Stimulated activated effector memory CD8-positive, alpha-beta T cell treated with anti-CD3 and anti-CD28 coated beads, Interleukin-12 subunit alpha, Interleukin-12 subunit beta, amount 100 ng/mL, for 72 hours (primary cell): ENCODE measurements at regions not wholly inside any gene's neighbourhood (a gene's known extent, or its start where the extent isn't known, plus 50 kb on each side); places are given as distances from the start of the nearest gene placed in this dataset.

Experiments
- ATAC-seq: fragments of 150-1000 bp; cut with Tn5 transposase; 2 replicates; pipeline ENCODE4 v1.10.0; 2021
- DNase-seq, 2 donors: peaks; one replicate each; pipeline ENCODE4 v3.0.0; 2021 to 2022; ENCODE audit warnings: low spot score in 2 of 2
- H3K27ac Mint-ChIP-seq: one replicate; pipeline ENCODE4 v1.8.0; 2022; ENCODE audit warnings: mild to moderate bottlenecking, mixed read lengths
- H3K36me3 Mint-ChIP-seq: one replicate; pipeline ENCODE4 v1.8.0; 2022; ENCODE audit warnings: mild to moderate bottlenecking, mixed read lengths
- H3K4me1 Mint-ChIP-seq: one replicate; pipeline ENCODE4 v1.8.0; 2022; ENCODE audit warnings: mixed read lengths
- H3K4me3 Mint-ChIP-seq: one replicate; pipeline ENCODE4 v1.8.0; 2022; ENCODE audit warnings: mild to moderate bottlenecking, mixed read lengths
- H3K9me3 Mint-ChIP-seq: one replicate; pipeline ENCODE4 v1.8.0; 2022; ENCODE audit warnings: mixed read lengths

DNA sequence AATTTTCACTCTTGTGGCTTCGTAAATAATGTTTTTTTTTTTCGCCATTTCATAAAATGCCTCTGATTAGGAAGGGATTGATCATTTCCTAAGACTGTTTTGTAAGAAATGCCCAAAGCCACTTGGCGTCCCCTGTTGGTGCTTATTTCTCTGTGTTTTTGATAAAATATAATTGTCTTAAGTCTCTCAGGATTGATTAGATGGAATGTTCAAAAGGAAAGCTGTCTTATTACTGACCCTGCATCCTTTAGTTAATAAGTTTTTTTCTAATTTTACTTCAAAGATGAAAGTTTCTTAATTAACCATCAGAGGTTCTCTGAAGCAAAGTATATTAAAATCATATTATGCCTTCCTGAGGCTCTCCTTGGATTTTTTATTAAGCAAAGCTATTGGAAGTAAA is 624.3 kb upstream of the TENM4 start:
- Mint-ChIP-seq H3K4me3 (no peak overlapping the region), H3K9me3 (peaks cover 17% of the 10 kb centered on the region), H3K4me1 (no peaks in the 10 kb centered on the region), H3K27ac (no peak overlapping the region), H3K36me3 (no peaks in the 10 kb centered on the region)
- no peak for ATAC-seq
- no peak for DNase-seq

DNA sequence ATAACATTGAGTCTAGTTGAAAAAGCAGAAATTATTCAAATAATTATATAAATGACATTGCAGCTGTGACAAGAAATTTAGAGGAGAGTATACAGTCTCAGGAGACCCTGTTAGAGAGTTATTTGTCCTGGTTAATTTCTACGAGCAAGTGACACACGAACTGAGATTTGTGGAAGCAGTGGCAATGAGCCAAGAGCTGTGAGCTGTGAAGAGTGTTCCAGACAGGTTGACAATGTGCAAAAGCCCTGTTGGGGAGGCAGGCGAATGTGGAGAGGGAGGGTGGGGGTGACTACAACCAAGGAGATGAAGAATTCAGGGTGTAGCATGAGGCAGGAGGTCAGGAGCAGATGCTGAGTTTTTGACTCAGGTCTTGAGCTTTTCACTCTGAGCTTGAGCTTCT is 620.2 kb upstream of the TENM4 start:
- no peak overlapping the region for H3K27ac Mint-ChIP-seq
- no peak overlapping the region for H3K4me3 Mint-ChIP-seq
- ATAC-seq, result no peak

DNA sequence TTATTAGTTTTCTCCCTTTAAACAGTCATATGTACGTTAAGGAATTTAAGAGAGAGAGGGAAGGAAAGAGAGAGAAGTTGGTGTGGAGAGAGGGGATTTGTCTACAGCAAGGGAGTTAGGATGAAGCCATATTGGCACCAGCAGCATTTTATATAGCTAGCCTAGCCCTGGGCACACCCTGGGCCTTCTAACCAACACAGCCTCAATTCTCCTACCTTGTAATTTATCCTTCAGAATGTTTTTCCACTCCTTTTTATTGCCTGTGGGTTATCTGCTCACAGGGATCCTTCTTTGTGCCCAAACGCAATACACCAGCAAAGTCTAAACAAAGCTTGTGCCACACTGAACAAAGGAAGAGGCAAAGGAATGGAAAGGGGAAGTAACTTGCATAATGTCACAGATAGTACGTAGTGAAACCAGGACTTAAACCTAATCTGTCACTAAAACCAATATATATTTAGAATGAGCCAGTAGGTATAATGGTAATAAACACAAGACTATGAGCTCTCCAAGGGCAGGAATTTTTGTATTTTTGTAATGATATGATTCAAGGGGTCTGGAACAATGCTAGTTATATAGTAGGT is 613.8 kb upstream of the TENM4 start:
- Mint-ChIP-seq H3K36me3 (no peaks in the 10 kb centered on the region), H3K27ac (no peak overlapping the region), H3K9me3 (peaks cover 9% of the 10 kb centered on the region), H3K4me3 (no peak overlapping the region), H3K4me1 (no peaks in the 10 kb centered on the region)
- DNase-seq (no peak), ATAC-seq (no peak)

More for the DNA sequence above, 620.2 kb upstream of the TENM4 start:
- Mint-ChIP-seq H3K4me1 (no peaks in the 10 kb centered on the region), H3K9me3 (peaks cover 14% of the 10 kb centered on the region), H3K36me3 (no peaks in the 10 kb centered on the region)
- DNase-seq, result no peak

GRCh38 chr11:80048513-80048912 is 607.7 kb upstream of the TENM4 start:
- Mint-ChIP-seq H3K27ac (no peak overlapping the region), H3K4me3 (no peak overlapping the region)

GRCh38 chr11:80041136-80042000 is 600.5 kb upstream of the TENM4 start:
- peaks cover 12% of the 10 kb centered on the region for H3K9me3 Mint-ChIP-seq
- no peaks in the 10 kb centered on the region for H3K36me3 Mint-ChIP-seq
- DNase-seq, result no peak
- no peak overlapping the region for H3K27ac Mint-ChIP-seq
- no peak for ATAC-seq
- H3K4me3 Mint-ChIP-seq, result no peak overlapping the region
- no peaks in the 10 kb centered on the region for H3K4me1 Mint-ChIP-seq

More at GRCh38 chr11:80048513-80048912, 607.7 kb upstream of the TENM4 start:
- ATAC-seq (no peak), DNase-seq (no peak)
- Mint-ChIP-seq H3K4me1 (no peaks in the 10 kb centered on the region), H3K36me3 (no peaks in the 10 kb centered on the region), H3K9me3 (peaks cover 12% of the 10 kb centered on the region)

- DNase-seq, result no peak
- ATAC-seq, result no peak
- Mint-ChIP-seq H3K9me3 (peaks cover 11% of the 10 kb centered on the region), H3K4me3 (no peak overlapping the region), H3K36me3 (no peaks in the 10 kb centered on the region), H3K27ac (no peak overlapping the region), H3K4me1 (no peaks in the 10 kb centered on the region)
Observed at GRCh38 chr11:80034801-80035200, 594.0 kb upstream of the TENM4 start.

- Mint-ChIP-seq H3K9me3 (peaks cover 4% of the 10 kb centered on the region), H3K36me3 (no peaks in the 10 kb centered on the region), H3K4me3 (no peak overlapping the region), H3K27ac (no peak overlapping the region), H3K4me1 (no peaks in the 10 kb centered on the region)
- no peak for DNase-seq
- ATAC-seq, result no peak
Observed at GRCh38 chr11:80031014-80031600, 590.3 kb upstream of the TENM4 start.

DNA sequence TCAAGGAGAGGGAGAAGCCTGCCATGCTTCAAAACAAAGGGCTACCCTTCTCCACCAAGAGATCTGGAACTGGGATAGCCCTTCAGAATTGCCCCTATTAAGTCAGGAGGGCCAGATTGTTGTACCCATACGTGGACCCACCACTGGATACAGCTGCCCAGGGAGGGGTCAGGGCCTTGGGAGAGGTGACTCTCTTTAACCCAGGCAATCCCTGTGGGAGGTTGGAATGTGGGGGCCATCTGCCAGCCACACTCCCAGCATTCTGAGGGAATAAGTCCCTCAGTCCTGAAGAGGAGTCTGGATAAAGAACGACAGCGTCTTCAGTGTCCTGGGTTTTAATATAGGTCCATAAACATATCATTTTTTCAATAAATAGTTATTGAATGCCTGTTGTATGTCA is 588.2 kb upstream of the TENM4 start:
- Mint-ChIP-seq H3K36me3 (no peaks in the 10 kb centered on the region), H3K9me3 (peaks cover 11% of the 10 kb centered on the region), H3K4me3 (no peak overlapping the region), H3K27ac (no peak overlapping the region), H3K4me1 (no peaks in the 10 kb centered on the region)
- DNase-seq, result no peak
- no peak for ATAC-seq

DNA sequence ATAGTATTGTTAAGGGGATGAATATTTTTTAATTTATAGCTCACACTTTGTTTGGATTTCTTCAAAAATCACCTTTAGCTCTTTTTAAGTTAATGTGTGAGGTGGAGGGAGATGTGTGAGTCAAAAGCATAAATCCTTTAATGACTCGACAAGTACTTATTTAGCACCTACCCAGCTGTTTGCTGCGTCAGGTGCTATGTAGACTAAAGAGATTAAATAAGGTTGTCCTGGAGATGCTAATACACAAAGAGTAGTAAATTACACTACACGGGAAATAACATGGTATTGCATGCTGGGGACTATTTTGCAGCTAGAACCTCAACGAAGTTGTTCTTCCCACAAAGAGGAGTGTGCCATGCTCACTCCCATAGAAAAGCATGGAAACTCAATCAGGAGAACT is 583.3 kb upstream of the TENM4 start:
- Mint-ChIP-seq H3K4me3 (no peak overlapping the region), H3K4me1 (no peaks in the 10 kb centered on the region), H3K9me3 (peaks cover 8% of the 10 kb centered on the region), H3K27ac (no peak overlapping the region), H3K36me3 (no peaks in the 10 kb centered on the region)
- no peak for ATAC-seq
- DNase-seq, result no peak

DNA sequence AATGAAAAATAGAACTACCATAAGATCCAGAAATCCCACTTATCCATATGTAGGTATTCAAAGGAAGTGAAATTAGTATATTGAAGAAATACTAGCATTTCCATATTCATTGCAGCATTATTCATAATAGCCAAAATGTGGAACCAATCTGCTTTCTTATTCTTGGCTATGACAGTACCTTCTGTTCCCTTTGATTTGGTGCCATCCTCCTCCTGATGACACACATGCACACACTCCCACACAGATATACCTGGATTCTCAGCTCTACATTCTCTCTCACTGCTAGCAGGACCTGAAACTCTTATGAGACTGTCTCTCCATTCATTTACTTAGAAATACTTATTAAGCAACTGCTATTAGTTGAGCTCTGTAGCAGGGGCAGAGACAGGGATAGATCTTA is 582.6 kb upstream of the TENM4 start:
- DNase-seq (no peak), ATAC-seq (no peak)

GRCh38 chr11:80010536-80010935 is 569.7 kb upstream of the TENM4 start:
- no peak overlapping the region for H3K4me3 Mint-ChIP-seq
- no peak overlapping the region for H3K27ac Mint-ChIP-seq
- no peak for DNase-seq
- H3K9me3 Mint-ChIP-seq, result peaks cover 13% of the 10 kb centered on the region
- H3K4me1 Mint-ChIP-seq, result no peaks in the 10 kb centered on the region
- H3K36me3 Mint-ChIP-seq, result no peaks in the 10 kb centered on the region
- no peak for ATAC-seq

More for the DNA sequence above, 582.6 kb upstream of the TENM4 start:
- H3K4me1 Mint-ChIP-seq, result no peaks in the 10 kb centered on the region
- H3K27ac Mint-ChIP-seq, result no peak overlapping the region
- no peak overlapping the region for H3K4me3 Mint-ChIP-seq
- H3K36me3 Mint-ChIP-seq, result no peaks in the 10 kb centered on the region
- peaks cover 10% of the 10 kb centered on the region for H3K9me3 Mint-ChIP-seq

DNA sequence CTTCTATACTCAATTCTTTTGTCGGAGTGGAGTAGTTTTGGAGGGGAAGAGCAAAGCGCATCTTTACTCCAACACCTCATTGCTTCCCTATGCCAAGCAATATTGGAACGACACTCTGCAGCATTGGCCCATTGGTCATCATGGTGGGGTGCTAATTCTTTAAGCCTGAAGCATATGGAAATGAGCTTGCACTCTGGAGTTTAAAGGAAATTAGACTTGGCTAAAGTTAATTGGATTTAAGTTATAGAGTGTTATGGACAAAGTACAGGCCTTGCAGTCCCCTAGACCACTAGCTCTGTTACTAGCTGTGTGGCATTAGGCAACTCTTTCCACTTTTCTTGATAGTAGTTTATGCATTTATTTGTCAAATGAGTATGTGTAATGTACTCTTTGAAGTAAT is 568.3 kb upstream of the TENM4 start:
- DNase-seq (no peak), ATAC-seq (no peak)
- Mint-ChIP-seq H3K36me3 (no peaks in the 10 kb centered on the region), H3K4me1 (no peaks in the 10 kb centered on the region), H3K27ac (no peak overlapping the region), H3K4me3 (no peak overlapping the region), H3K9me3 (peaks cover 19% of the 10 kb centered on the region)

DNA sequence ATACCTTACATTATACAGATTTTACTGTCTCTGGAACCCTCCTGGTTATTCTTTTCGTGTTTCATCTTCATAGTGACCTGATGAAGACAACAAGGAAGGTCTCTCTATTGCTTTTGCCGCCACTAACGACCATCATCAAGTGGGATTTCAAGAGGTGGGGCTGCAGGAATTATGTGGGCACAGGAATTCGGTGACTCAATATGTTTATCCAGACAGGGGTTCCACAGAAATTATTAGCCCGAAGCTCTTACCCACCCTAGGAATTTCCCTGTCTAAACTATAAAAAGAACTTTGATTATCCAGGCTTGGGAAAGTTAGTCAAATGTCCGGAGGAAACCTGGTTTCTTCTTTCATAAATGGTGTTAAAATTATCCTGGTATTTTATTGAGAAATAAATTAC is 566.8 kb upstream of the TENM4 start:
- no peaks in the 10 kb centered on the region for H3K36me3 Mint-ChIP-seq
- no peak overlapping the region for H3K27ac Mint-ChIP-seq
- no peak overlapping the region for H3K4me3 Mint-ChIP-seq
- DNase-seq, result no peak
- no peaks in the 10 kb centered on the region for H3K4me1 Mint-ChIP-seq
- no peak for ATAC-seq
- H3K9me3 Mint-ChIP-seq, result peaks cover 13% of the 10 kb centered on the region

- Mint-ChIP-seq H3K4me3 (no peak overlapping the region), H3K36me3 (no peaks in the 10 kb centered on the region), H3K27ac (no peak overlapping the region), H3K9me3 (peaks cover 11% of the 10 kb centered on the region), H3K4me1 (no peaks in the 10 kb centered on the region)
- ATAC-seq, result no peak
- DNase-seq, result no peak
Observed at GRCh38 chr11:79990141-79990540, 549.3 kb upstream of the TENM4 start.

DNA sequence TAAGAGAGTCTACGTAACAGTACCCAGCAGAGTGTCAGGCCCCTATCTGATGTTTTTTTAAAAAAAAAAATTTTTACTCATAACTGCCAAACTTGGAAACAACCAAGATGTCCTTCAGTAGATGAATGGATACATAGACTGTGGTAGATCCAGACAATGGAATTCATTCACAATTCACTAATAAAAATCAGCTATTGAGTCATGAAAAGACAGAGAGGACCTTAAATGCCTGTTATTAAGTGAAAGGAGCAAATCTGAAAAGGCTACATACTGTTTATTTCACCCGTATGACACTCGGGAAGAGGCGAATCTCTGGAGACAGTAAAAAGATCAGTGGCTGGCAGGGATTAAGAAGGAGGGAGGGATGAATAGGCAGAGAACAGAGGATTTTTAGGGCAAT is 541.4 kb upstream of the TENM4 start:
- no peak overlapping the region for H3K27ac Mint-ChIP-seq
- no peak overlapping the region for H3K4me3 Mint-ChIP-seq
- peaks cover 18% of the 10 kb centered on the region for H3K9me3 Mint-ChIP-seq
- ATAC-seq (no peak), DNase-seq (no peak)
- no peaks in the 10 kb centered on the region for H3K4me1 Mint-ChIP-seq
- no peaks in the 10 kb centered on the region for H3K36me3 Mint-ChIP-seq

- no peak overlapping the region for H3K27ac Mint-ChIP-seq
- ATAC-seq (no peak), DNase-seq (no peak)
- H3K9me3 Mint-ChIP-seq, result peaks cover 13% of the 10 kb centered on the region
- no peaks in the 10 kb centered on the region for H3K4me1 Mint-ChIP-seq
- no peaks in the 10 kb centered on the region for H3K36me3 Mint-ChIP-seq
- H3K4me3 Mint-ChIP-seq, result no peak overlapping the region
Observed at GRCh38 chr11:79980916-79981315, 540.1 kb upstream of the TENM4 start.
